ENCODE measurements at regions not wholly inside any gene's neighbourhood (a gene's known extent, or its start where the extent isn't known, plus 50 kb on each side); places are given as distances from the start of the nearest gene placed in this dataset.

- DNase-seq = no peak
- no peak overlapping the region for H3K27ac ChIP-seq (ENCODE audit: low read length)
- H2AFZ ChIP-seq (ENCODE audit: low read length) = peak overlapping the region; percentile 54; the same call in 1 of the 2 replicates
- no peaks in the 10 kb centered on the region for H3K9me3 ChIP-seq (ENCODE audit: low read length)
- no peak overlapping the region for H3K4me2 ChIP-seq (ENCODE audit: low read depth, low read length, poor library complexity, severe bottlenecking)
- H3K27me3 ChIP-seq (ENCODE audit: low read length) = no peaks in the 10 kb centered on the region
- peaks cover 11% of the 10 kb centered on the region for H3K4me1 ChIP-seq (ENCODE audit: low read length)
- no peak overlapping the region for H3K9ac ChIP-seq (ENCODE audit: low read length)
- H3K9me2 ChIP-seq (replicated peaks; ENCODE audit: insufficient read depth, low read length) = no peaks in the 10 kb centered on the region
- H3K36me3 ChIP-seq (ENCODE audit: insufficient read depth, low read length) = no peaks in the 10 kb centered on the region
- no peaks in the 10 kb centered on the region for H4K20me1 ChIP-seq (ENCODE audit: insufficient read depth, low read depth, low read length)
- no peak overlapping the region for H3K4me3 ChIP-seq (ENCODE audit: low read length)
- H3K79me2 ChIP-seq (ENCODE audit: low read length) = no peaks in the 10 kb centered on the region
Measured at GRCh38 chr1:234925440-234926263, 203.0 kb downstream of the TOMM20 start.

- Histone ChIP-seq H3K36me3 (ENCODE audit: insufficient read depth, low read length) (no peaks in the 10 kb centered on the region), H3K9me3 (ENCODE audit: low read length) (no peaks in the 10 kb centered on the region), H3K79me2 (ENCODE audit: low read length) (no peaks in the 10 kb centered on the region), H3K27ac (ENCODE audit: low read length) (no peak overlapping the region), H3K4me1 (ENCODE audit: low read length) (peaks cover 11% of the 10 kb centered on the region), H3K4me2 (ENCODE audit: low read depth, low read length, poor library complexity, severe bottlenecking) (no peak overlapping the region), H3K9me2 (replicated peaks; ENCODE audit: insufficient read depth, low read length) (no peaks in the 10 kb centered on the region), H3K9ac (ENCODE audit: low read length) (no peak overlapping the region), H2AFZ (ENCODE audit: low read length) (no peak overlapping the region), H4K20me1 (ENCODE audit: insufficient read depth, low read depth, low read length) (no peaks in the 10 kb centered on the region), H3K4me3 (ENCODE audit: low read length) (no peak overlapping the region), H3K27me3 (ENCODE audit: low read length) (no peaks in the 10 kb centered on the region)
- DNase-seq = no peak
Measured at GRCh38 chr1:234924450-234925355, 203.9 kb downstream of the TOMM20 start.

- Histone ChIP-seq H3K9me2 (replicated peaks; ENCODE audit: insufficient read depth, low read length) (no peaks in the 10 kb centered on the region), H3K27ac (ENCODE audit: low read length) (no peak overlapping the region), H3K4me3 (ENCODE audit: low read length) (no peak overlapping the region), H3K79me2 (ENCODE audit: low read length) (no peaks in the 10 kb centered on the region), H4K20me1 (ENCODE audit: insufficient read depth, low read depth, low read length) (no peaks in the 10 kb centered on the region), H3K4me1 (ENCODE audit: low read length) (peaks cover 11% of the 10 kb centered on the region), H3K4me2 (ENCODE audit: low read depth, low read length, poor library complexity, severe bottlenecking) (no peak overlapping the region), H3K36me3 (ENCODE audit: insufficient read depth, low read length) (no peaks in the 10 kb centered on the region), H2AFZ (ENCODE audit: low read length) (no peak overlapping the region), H3K9me3 (ENCODE audit: low read length) (no peaks in the 10 kb centered on the region), H3K27me3 (ENCODE audit: low read length) (no peaks in the 10 kb centered on the region), H3K9ac (ENCODE audit: low read length) (no peak overlapping the region)
- DNase-seq = no peak
Measured at GRCh38 chr1:234923626-234924025, 205.0 kb downstream of the TOMM20 start.

GRCh38 chr1:234922987-234923386 lies 205.7 kb downstream of the TOMM20 start:
- H3K4me2 ChIP-seq (ENCODE audit: low read depth, low read length, poor library complexity, severe bottlenecking) = no peak overlapping the region
- H3K4me3 ChIP-seq (ENCODE audit: low read length) = no peak overlapping the region
- no peaks in the 10 kb centered on the region for H3K9me3 ChIP-seq (ENCODE audit: low read length)
- H3K9ac ChIP-seq (ENCODE audit: low read length) = no peak overlapping the region
- no peak overlapping the region for H3K27ac ChIP-seq (ENCODE audit: low read length)
- H3K4me1 ChIP-seq (ENCODE audit: low read length) = peaks cover 11% of the 10 kb centered on the region
- H2AFZ ChIP-seq (ENCODE audit: low read length) = no peak overlapping the region
- no peak for DNase-seq
- no peaks in the 10 kb centered on the region for H3K36me3 ChIP-seq (ENCODE audit: insufficient read depth, low read length)
- no peaks in the 10 kb centered on the region for H3K79me2 ChIP-seq (ENCODE audit: low read length)
- H4K20me1 ChIP-seq (ENCODE audit: insufficient read depth, low read depth, low read length) = no peaks in the 10 kb centered on the region
- no peaks in the 10 kb centered on the region for H3K27me3 ChIP-seq (ENCODE audit: low read length)
- no peaks in the 10 kb centered on the region for H3K9me2 ChIP-seq (replicated peaks; ENCODE audit: insufficient read depth, low read length)

- no peak for DNase-seq
- Histone ChIP-seq H3K4me2 (ENCODE audit: low read depth, low read length, poor library complexity, severe bottlenecking) (no peak overlapping the region), H4K20me1 (ENCODE audit: insufficient read depth, low read depth, low read length) (no peaks in the 10 kb centered on the region), H3K27ac (ENCODE audit: low read length) (no peak overlapping the region), H3K36me3 (ENCODE audit: insufficient read depth, low read length) (no peaks in the 10 kb centered on the region), H3K4me3 (ENCODE audit: low read length) (no peak overlapping the region), H2AFZ (ENCODE audit: low read length) (no peak overlapping the region), H3K4me1 (ENCODE audit: low read length) (peaks cover 3% of the 10 kb centered on the region), H3K9me2 (replicated peaks; ENCODE audit: insufficient read depth, low read length) (no peaks in the 10 kb centered on the region), H3K27me3 (ENCODE audit: low read length) (no peaks in the 10 kb centered on the region), H3K9ac (ENCODE audit: low read length) (no peak overlapping the region), H3K79me2 (ENCODE audit: low read length) (no peaks in the 10 kb centered on the region), H3K9me3 (ENCODE audit: low read length) (no peaks in the 10 kb centered on the region)
Measured at GRCh38 chr1:234921266-234922062, 207.2 kb downstream of the TOMM20 start.

- Histone ChIP-seq H4K20me1 (ENCODE audit: insufficient read depth, low read depth, low read length) (no peaks in the 10 kb centered on the region), H3K9me2 (replicated peaks; ENCODE audit: insufficient read depth, low read length) (no peaks in the 10 kb centered on the region), H3K4me1 (ENCODE audit: low read length) (no peaks in the 10 kb centered on the region), H3K4me2 (ENCODE audit: low read depth, low read length, poor library complexity, severe bottlenecking) (no peak overlapping the region), H3K9me3 (ENCODE audit: low read length) (no peaks in the 10 kb centered on the region), H3K27me3 (ENCODE audit: low read length) (no peaks in the 10 kb centered on the region), H3K79me2 (ENCODE audit: low read length) (no peaks in the 10 kb centered on the region), H3K27ac (ENCODE audit: low read length) (no peak overlapping the region), H2AFZ (ENCODE audit: low read length) (no peak overlapping the region), H3K4me3 (ENCODE audit: low read length) (no peak overlapping the region), H3K36me3 (ENCODE audit: insufficient read depth, low read length) (no peaks in the 10 kb centered on the region), H3K9ac (ENCODE audit: low read length) (no peak overlapping the region)
- DNase-seq = no peak
Measured at GRCh38 chr1:234920843-234921140, 207.8 kb downstream of the TOMM20 start.

GRCh38 chr1:234920136-234920842 lies 208.3 kb downstream of the TOMM20 start:
- Histone ChIP-seq H3K9ac (ENCODE audit: low read length) (no peak overlapping the region), H3K4me2 (ENCODE audit: low read depth, low read length, poor library complexity, severe bottlenecking) (no peak overlapping the region), H3K27me3 (ENCODE audit: low read length) (no peaks in the 10 kb centered on the region), H3K4me1 (ENCODE audit: low read length) (no peaks in the 10 kb centered on the region), H4K20me1 (ENCODE audit: insufficient read depth, low read depth, low read length) (no peaks in the 10 kb centered on the region), H3K27ac (ENCODE audit: low read length) (no peak overlapping the region), H2AFZ (ENCODE audit: low read length) (no peak overlapping the region), H3K4me3 (ENCODE audit: low read length) (no peak overlapping the region), H3K9me2 (replicated peaks; ENCODE audit: insufficient read depth, low read length) (no peaks in the 10 kb centered on the region), H3K79me2 (ENCODE audit: low read length) (no peaks in the 10 kb centered on the region), H3K9me3 (ENCODE audit: low read length) (no peaks in the 10 kb centered on the region), H3K36me3 (ENCODE audit: insufficient read depth, low read length) (no peaks in the 10 kb centered on the region)
- DNase-seq = no peak

Data from Karpas-422 (cell line).